ENCODE measurements at regions not wholly inside any gene's neighbourhood (a gene's known extent, or its start where the extent isn't known, plus 50 kb on each side); places are given as distances from the start of the nearest gene placed in this dataset.
A peak's percentile ranks its signal among the peaks of the same experiment; 100 is the strongest.
"Not testable (repeated sequence)": the region's sequence is repeated elsewhere in the genome, so short reads cannot be mapped to it uniquely, and the experiment has no call there.

DNA sequence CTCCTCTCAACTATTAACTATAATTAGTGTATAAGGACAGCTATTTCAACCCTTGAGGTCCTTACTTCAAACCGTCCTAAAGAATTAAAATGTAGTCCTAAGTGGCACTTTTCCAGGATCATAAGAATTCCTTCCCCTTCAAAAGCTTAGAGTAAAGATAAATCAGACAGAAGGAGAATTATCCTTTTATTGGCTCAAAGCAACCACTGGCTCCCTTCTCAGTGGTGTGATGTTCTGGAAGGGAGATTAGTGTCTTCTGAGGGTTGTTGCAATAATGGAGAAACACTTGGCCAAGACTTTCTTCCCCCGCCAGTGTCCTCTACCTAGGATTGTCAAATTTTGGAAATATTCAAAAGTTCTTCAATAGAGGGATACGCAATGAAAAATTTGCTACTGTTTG is 89.1 kb upstream of the PLEKHG1 start:
- H3K4me1 Mint-ChIP-seq = peaks cover 45% of the 10 kb centered on the region
- peak overlapping the region; percentile 84 for H3K27ac Mint-ChIP-seq
- no peaks in the 10 kb centered on the region for H3K27me3 Mint-ChIP-seq (ENCODE audit: low read depth)
- TF ChIP-seq CTCF (IDR thresholded peaks at IDR 0.05; ENCODE audit: unreplicated experiment) = no peak
- peaks cover 11% of the 10 kb centered on the region for H3K9me3 Mint-ChIP-seq
- no peak for DNase-seq (ENCODE audit: low spot score in 2 of 2, unreplicated experiment in 2 of 2)
- peaks cover 4% of the 10 kb centered on the region for H3K36me3 Mint-ChIP-seq
- no peak overlapping the region for H3K4me3 Mint-ChIP-seq

DNA sequence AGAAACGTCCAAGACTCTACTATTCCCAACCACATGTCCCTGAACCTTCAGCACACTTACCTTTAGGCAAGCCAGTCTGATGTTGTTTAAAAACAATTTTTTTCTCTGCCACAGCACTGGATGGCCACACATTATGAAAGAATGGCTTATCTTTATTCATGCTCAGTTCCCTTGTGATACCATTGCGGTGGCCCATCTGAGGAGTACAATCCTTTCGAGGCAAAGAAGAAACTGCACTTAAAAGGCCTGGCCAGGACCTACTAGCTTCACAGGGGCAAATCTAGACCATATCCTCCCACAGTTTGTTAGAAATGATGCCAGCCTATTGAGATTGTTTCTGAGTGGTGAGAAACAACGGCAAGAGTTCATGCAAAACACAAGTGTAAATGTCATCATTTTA is 88.4 kb upstream of the PLEKHG1 start:
- Mint-ChIP-seq H3K9me3 (peaks cover 8% of the 10 kb centered on the region), H3K27me3 (ENCODE audit: low read depth) (no peaks in the 10 kb centered on the region), H3K36me3 (peaks cover 2% of the 10 kb centered on the region), H3K27ac (peak overlapping the region; percentile 64), H3K4me1 (peaks cover 53% of the 10 kb centered on the region), H3K4me3 (no peak overlapping the region)
- no peak for TF ChIP-seq CTCF (IDR thresholded peaks at IDR 0.05; ENCODE audit: unreplicated experiment)
- no peak for DNase-seq (ENCODE audit: low spot score in 2 of 2, unreplicated experiment in 2 of 2)

DNA sequence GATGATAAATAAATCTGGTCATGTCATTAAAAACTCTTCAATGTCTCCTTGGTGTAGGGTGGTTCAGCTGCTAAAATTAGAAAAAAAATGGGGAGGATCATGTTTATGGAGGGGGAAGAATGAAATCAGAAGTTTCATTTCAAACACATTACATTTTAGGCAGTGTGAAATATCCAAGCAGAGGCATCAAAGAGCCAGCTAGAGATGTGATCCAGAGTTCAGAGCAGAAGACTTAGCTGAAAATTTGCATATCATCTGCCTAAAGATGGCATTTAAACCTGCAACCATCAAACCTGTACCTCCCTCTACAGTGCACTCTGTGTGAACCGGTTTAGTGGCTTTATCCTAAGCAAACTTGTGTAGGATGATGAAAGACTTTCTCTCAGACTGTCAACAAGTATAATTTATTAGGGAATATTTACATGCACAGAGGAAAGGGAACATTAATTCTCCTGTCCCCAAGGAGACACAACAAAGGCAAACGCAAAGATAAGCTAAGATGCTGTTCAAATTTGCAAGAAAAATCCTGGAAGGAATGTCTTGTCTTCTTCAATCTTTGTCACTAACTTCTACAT is 84.8 kb upstream of the PLEKHG1 start:
- no peak for DNase-seq (ENCODE audit: low spot score in 2 of 2, unreplicated experiment in 2 of 2)
- Mint-ChIP-seq H3K4me3 (peak overlapping the region; percentile 3), H3K4me1 (peaks cover 63% of the 10 kb centered on the region), H3K27me3 (ENCODE audit: low read depth) (no peaks in the 10 kb centered on the region), H3K9me3 (no peaks in the 10 kb centered on the region), H3K36me3 (no peaks in the 10 kb centered on the region), H3K27ac (peak overlapping the region; percentile 85)
- no peak for TF ChIP-seq CTCF (IDR thresholded peaks at IDR 0.05; ENCODE audit: unreplicated experiment)

DNA sequence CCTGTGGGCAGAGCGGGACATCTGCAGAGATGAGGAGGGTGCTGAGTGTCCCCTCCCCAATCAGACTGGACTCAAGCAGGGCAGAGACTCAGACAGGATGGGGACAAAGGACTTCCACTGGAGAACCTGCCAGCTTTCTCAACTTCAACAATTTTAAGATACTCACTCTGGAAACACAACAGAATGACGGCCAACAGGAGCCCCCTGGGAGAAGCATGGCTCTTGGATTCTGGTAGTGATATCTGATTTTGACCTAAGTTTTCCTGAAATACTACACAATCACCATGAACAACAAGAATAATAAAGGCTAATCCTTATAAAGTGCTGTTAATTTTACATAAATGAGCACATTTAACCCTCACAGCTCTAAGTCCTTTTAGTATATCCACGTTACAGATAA is 83.5 kb upstream of the PLEKHG1 start:
- H3K36me3 Mint-ChIP-seq = no peaks in the 10 kb centered on the region
- H3K9me3 Mint-ChIP-seq = no peaks in the 10 kb centered on the region
- peak overlapping the region; percentile 85 for H3K27ac Mint-ChIP-seq
- no peak overlapping the region for H3K4me3 Mint-ChIP-seq
- no peaks in the 10 kb centered on the region for H3K27me3 Mint-ChIP-seq (ENCODE audit: low read depth)
- no peak for DNase-seq (ENCODE audit: low spot score in 2 of 2, unreplicated experiment in 2 of 2)
- H3K4me1 Mint-ChIP-seq = peaks cover 56% of the 10 kb centered on the region
- no peak for TF ChIP-seq CTCF (IDR thresholded peaks at IDR 0.05; ENCODE audit: unreplicated experiment)

DNA sequence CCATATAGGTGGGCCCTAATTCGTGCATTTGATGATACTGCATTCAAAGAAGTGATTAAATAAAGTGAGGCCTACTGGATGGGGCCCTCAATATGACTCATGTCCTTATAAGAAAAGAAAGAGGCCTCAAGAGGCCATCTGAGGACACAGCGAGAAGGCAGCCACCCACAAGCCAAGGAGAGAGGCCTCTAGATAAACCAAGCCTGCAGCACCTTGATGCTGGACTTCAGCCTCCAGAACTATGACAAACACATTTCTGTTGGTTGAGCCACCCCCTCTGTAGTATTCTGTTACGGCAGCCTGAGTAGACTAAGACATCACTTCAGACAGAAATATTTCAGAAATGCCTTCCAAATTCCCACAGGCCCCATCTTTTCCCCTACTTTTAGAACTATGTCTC is 82.5 kb upstream of the PLEKHG1 start:
- Mint-ChIP-seq H3K9me3 (no peaks in the 10 kb centered on the region), H3K36me3 (no peaks in the 10 kb centered on the region), H3K4me3 (no peak overlapping the region), H3K4me1 (peaks cover 54% of the 10 kb centered on the region), H3K27ac (peak overlapping the region; percentile 85), H3K27me3 (ENCODE audit: low read depth) (no peaks in the 10 kb centered on the region)
- TF ChIP-seq CTCF (IDR thresholded peaks at IDR 0.05; ENCODE audit: unreplicated experiment) = no peak
- no peak for DNase-seq (ENCODE audit: low spot score in 2 of 2, unreplicated experiment in 2 of 2)

GRCh38 chr6:150521482-150521881 is 78.2 kb upstream of the PLEKHG1 start:
- DNase-seq (ENCODE audit: low spot score in 2 of 2, unreplicated experiment in 2 of 2) = no peak
- H3K27ac Mint-ChIP-seq = no peak overlapping the region
- no peak for TF ChIP-seq CTCF (IDR thresholded peaks at IDR 0.05; ENCODE audit: unreplicated experiment)
- H3K9me3 Mint-ChIP-seq = no peaks in the 10 kb centered on the region
- H3K4me3 Mint-ChIP-seq = no peak overlapping the region
- H3K36me3 Mint-ChIP-seq = no peaks in the 10 kb centered on the region
- peaks cover 31% of the 10 kb centered on the region for H3K4me1 Mint-ChIP-seq
- H3K27me3 Mint-ChIP-seq (ENCODE audit: low read depth) = no peaks in the 10 kb centered on the region

DNA sequence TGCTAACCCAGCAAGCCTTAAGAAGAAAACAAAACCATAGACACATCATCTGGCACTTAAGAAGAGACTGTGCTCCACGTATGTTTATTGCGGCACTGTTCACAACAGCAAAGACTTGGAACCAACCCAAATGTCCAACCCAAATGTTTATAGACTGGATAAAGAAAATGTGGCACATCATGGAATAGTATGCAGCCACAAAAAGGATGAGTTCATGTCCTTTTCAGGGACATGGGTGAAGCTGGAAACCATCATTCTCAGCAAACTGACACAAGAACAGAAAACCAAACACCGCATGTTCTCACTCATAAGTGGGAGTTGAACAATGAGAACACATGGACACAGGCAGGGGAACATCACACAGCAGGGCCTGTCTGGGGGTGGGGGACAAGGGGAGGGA is 76.5 kb upstream of the PLEKHG1 start:
- DNase-seq (ENCODE audit: low spot score in 2 of 2, unreplicated experiment in 2 of 2); H3K9me3 Mint-ChIP-seq; H3K27me3 Mint-ChIP-seq (ENCODE audit: low read depth); H3K36me3 Mint-ChIP-seq; H3K27ac Mint-ChIP-seq; H3K4me3 Mint-ChIP-seq: not testable (repeated sequence)
- peaks cover 35% of the 10 kb centered on the region for H3K4me1 Mint-ChIP-seq

All from mesothelial cell of epicardium (in vitro differentiated cells).